Esophagus muscularis mucosa (tissue), 4 donors: ENCODE measurements at regions not wholly inside any gene's neighbourhood (a gene's known extent, or its start where the extent isn't known, plus 50 kb on each side); places are given as distances from the start of the nearest gene placed in this dataset.

ENCODE experiments used
- DNase-seq: peaks from one replicate; pipeline ENCODE4 v3.0.0-alpha.2; 2017; ENCODE audit errors: extremely low spot score
- H3K27ac ChIP-seq, 4 donors: fragments of 200-600 bp; sonication (generic); replicated peaks in 1 of 4; 1 replicate in 3 of 4; 2 replicates in 1 of 4; pipeline ENCODE4 v1.5.1; 2016 to 2019; ENCODE audit warnings: mild to moderate bottlenecking in 1 of 4
- H3K27me3 ChIP-seq, 4 donors: fragments of 200-600 bp; sonication (generic); one replicate each; pipeline versions ENCODE4 v1.5.1 to v1.6.0; 2016 to 2019
- H3K36me3 ChIP-seq, 4 donors: fragments of 200-600 bp; sonication (generic); one replicate each; pipeline ENCODE4 v1.5.1; 2016 to 2019
- H3K4me1 ChIP-seq, 4 donors: fragments of 200-600 bp; sonication (generic); one replicate each; pipeline ENCODE4 v1.5.1; 2016 to 2019
- H3K4me3 ChIP-seq, 4 donors: fragments of 200-600 bp; sonication (generic); 1 replicate in 2 of 4; 2 replicates in 2 of 4; pipeline ENCODE4 v1.5.1; 2016 to 2019; ENCODE audit warnings: mild to moderate bottlenecking in 4 of 4, moderate library complexity in 1 of 4
- H3K9me3 ChIP-seq, 4 donors: fragments of 200-600 bp; sonication (generic); 1 replicate in 3 of 4; 2 replicates in 1 of 4; pipeline ENCODE4 v1.5.1; 2016 to 2019
- CTCF ChIP-seq, 3 experiments: fragments of 200-600 bp in 2 of 3; fragments of 450-650 bp in 1 of 3; sonication (generic) in 2 of 3; IDR thresholded peaks; one replicate each; pipeline ENCODE4 v1.5.1; 2017 to 2019; ENCODE audit warnings: antibody characterized with exemption in 3 of 3, mild to moderate bottlenecking in 2 of 3, moderate library complexity in 1 of 3
- EP300 ChIP-seq: sonication (generic); formaldehyde crosslinking; IDR thresholded peaks from one replicate; pipeline ENCODE4 v1.6.1; 2017; ENCODE audit warnings: antibody characterized with exemption
- POLR2A ChIP-seq: fragments of 450-650 bp; IDR thresholded peaks from one replicate; pipeline ENCODE4 v1.6.1; 2017; ENCODE audit warnings: antibody characterized with exemption, moderate library complexity, mild to moderate bottlenecking, low read depth
- POLR2AphosphoS5 ChIP-seq, 2 donors: sonication (generic); formaldehyde crosslinking; IDR thresholded peaks; one replicate each; pipeline ENCODE4 v1.6.1; 2017; ENCODE audit warnings: antibody characterized with exemption in 2 of 2
- WGBS: methylation state at CpG from one replicate; pipeline ENCODE4 v1.1.5; 2018; 5-methylcytosine and 5-hydroxymethylcytosine counted together
- intact Hi-C: fragments of 100-400 bp; cut with DNase I; formaldehyde crosslinking; loops from one replicate; pipeline ENCODE4 v1.15.1; 2023

GRCh38 chr15:62803856-62804400 lies 238.6 kb upstream of the TPM1 start:
- Histone ChIP-seq H3K4me1 (peaks cover 4 to 14% (median 6%) of the 10 kb centered on the region in 4 donors), H3K27me3 (no peaks in the 10 kb centered on the region), H3K9me3 (no peaks in the 10 kb centered on the region), H3K4me3 (no peak overlapping the region), H3K36me3 (peaks cover 0 to 66% (median 40%) of the 10 kb centered on the region in 4 donors), H3K27ac (no peak overlapping the region)
- DNase-seq: no peak
- TF ChIP-seq POLR2A: no peak
- intact Hi-C loops: no loop called here
- WGBS: 93% methylated on average over 5 of the region's 5 CpGs

- no peak overlapping the region for H3K27ac ChIP-seq
- TF ChIP-seq POLR2AphosphoS5 (IDR thresholded peaks at IDR 0.05): no peak
- no peak for TF ChIP-seq CTCF (IDR thresholded peaks at IDR 0.05)
- TF ChIP-seq EP300: no peak
- TF ChIP-seq POLR2A: no peak
- intact Hi-C loops: no loop called here
- no peaks in the 10 kb centered on the region for H3K27me3 ChIP-seq
- DNase-seq: no peak
- 95% methylated on average over 9 of the region's 9 CpGs for WGBS
- peaks cover 0 to 66% (median 46%) of the 10 kb centered on the region in 4 donors for H3K36me3 ChIP-seq
- H3K4me3 ChIP-seq: no peak overlapping the region
- H3K9me3 ChIP-seq: no peaks in the 10 kb centered on the region
- H3K4me1 ChIP-seq: no peaks in the 10 kb centered on the region
Measured at GRCh38 chr15:62805502-62805901, 237.0 kb upstream of the TPM1 start.

- Histone ChIP-seq H3K4me1 (no peaks in the 10 kb centered on the region), H3K9me3 (no peaks in the 10 kb centered on the region), H3K27me3 (no peaks in the 10 kb centered on the region), H3K36me3 (peaks cover 0 to 71% (median 45%) of the 10 kb centered on the region in 4 donors), H3K27ac (no peak overlapping the region), H3K4me3 (no peak overlapping the region)
- intact Hi-C loops: no loop called here
- no peak for DNase-seq
- 93% methylated on average over 11 of the region's 11 CpGs for WGBS
- TF ChIP-seq POLR2A: no peak
- no peak for TF ChIP-seq POLR2AphosphoS5 (IDR thresholded peaks at IDR 0.05)
- TF ChIP-seq CTCF (IDR thresholded peaks at IDR 0.05): no peak
- no peak for TF ChIP-seq EP300
Measured at GRCh38 chr15:62807539-62808130, 234.9 kb upstream of the TPM1 start.

- intact Hi-C loops: no loop called here
- WGBS: 81% methylated on average over 8 of the region's 8 CpGs
- Histone ChIP-seq H3K4me1 (no peaks in the 10 kb centered on the region), H3K4me3 (no peak overlapping the region), H3K27me3 (no peaks in the 10 kb centered on the region), H3K27ac (no peak overlapping the region), H3K36me3 (peaks cover 0 to 65% (median 45%) of the 10 kb centered on the region in 4 donors), H3K9me3 (no peaks in the 10 kb centered on the region)
- no peak for TF ChIP-seq CTCF (IDR thresholded peaks at IDR 0.05)
- TF ChIP-seq POLR2A: no peak
- TF ChIP-seq POLR2AphosphoS5 (IDR thresholded peaks at IDR 0.05): no peak
- no peak for TF ChIP-seq EP300
- DNase-seq: no peak
Measured at GRCh38 chr15:62809115-62809967, 233.2 kb upstream of the TPM1 start.

- DNase-seq: no peak
- intact Hi-C loops: no loop called here
- Histone ChIP-seq H3K9me3 (no peaks in the 10 kb centered on the region), H3K36me3 (peaks cover 0 to 61% (median 45%) of the 10 kb centered on the region in 4 donors), H3K27me3 (no peaks in the 10 kb centered on the region), H3K27ac (no peak overlapping the region), H3K4me1 (no peaks in the 10 kb centered on the region), H3K4me3 (no peak overlapping the region)
- TF ChIP-seq CTCF (IDR thresholded peaks at IDR 0.05) (no peak), POLR2A (no peak), POLR2AphosphoS5 (IDR thresholded peaks at IDR 0.05) (no peak), EP300 (no peak)
- 97% methylated on average over 6 of the region's 8 CpGs for WGBS
Measured at GRCh38 chr15:62809968-62810260, 232.6 kb upstream of the TPM1 start.
